ENCODE measurements at regions not wholly inside any gene's neighbourhood (a gene's known extent, or its start where the extent isn't known, plus 50 kb on each side); places are given as distances from the start of the nearest gene placed in this dataset.

DNA sequence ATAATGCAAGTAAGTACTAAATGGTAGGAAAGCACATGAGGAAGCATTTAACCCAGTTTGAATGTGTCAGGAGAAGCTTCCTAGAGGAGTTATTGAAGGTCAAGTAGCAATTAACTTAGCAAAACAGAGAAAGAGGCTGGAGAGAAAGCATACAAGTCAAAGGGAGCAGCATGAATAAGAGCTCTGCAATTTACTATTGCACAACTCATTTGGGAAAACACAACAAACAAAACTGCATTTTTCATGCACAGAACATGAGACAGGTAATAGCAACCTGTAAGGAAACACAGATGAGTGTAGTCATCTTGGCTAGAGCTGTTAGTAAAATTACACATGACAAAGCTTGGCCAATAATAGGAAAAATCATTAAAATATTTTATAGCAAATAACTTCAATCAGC, 538.1 kb downstream of the PPP4R3C start:
- TF ChIP-seq, protein P1, sequence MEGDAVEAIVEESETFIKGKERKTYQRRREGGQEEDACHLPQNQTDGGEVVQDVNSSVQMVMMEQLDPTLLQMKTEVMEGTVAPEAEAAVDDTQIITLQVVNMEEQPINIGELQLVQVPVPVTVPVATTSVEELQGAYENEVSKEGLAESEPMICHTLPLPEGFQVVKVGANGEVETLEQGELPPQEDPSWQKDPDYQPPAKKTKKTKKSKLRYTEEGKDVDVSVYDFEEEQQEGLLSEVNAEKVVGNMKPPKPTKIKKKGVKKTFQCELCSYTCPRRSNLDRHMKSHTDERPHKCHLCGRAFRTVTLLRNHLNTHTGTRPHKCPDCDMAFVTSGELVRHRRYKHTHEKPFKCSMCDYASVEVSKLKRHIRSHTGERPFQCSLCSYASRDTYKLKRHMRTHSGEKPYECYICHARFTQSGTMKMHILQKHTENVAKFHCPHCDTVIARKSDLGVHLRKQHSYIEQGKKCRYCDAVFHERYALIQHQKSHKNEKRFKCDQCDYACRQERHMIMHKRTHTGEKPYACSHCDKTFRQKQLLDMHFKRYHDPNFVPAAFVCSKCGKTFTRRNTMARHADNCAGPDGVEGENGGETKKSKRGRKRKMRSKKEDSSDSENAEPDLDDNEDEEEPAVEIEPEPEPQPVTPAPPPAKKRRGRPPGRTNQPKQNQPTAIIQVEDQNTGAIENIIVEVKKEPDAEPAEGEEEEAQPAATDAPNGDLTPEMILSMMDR (IDR thresholded peaks at IDR 0.05 in 8 of 11, conservative IDR thresholded peaks at IDR 0.05 in 3 of 11), result no peak
- no peak for TF ChIP-seq POLR2AphosphoS5 (IDR thresholded peaks at IDR 0.05)
- no peak for TF ChIP-seq POLR2A (IDR thresholded peaks at IDR 0.05)
